ENCODE measurements at regions not wholly inside any gene's neighbourhood (a gene's known extent, or its start where the extent isn't known, plus 50 kb on each side); places are given as distances from the start of the nearest gene placed in this dataset.

- no peaks in the 10 kb centered on the region for H3K9me1 ChIP-seq (ENCODE audit: control insufficient read depth, insufficient read depth, low read length)
- H3K9me3 ChIP-seq (replicated peaks; ENCODE audit: control insufficient read depth, insufficient read depth, low read depth, low read length) = no peaks in the 10 kb centered on the region
- H3K4me1 ChIP-seq (replicated peaks in 1 of 2; ENCODE audit: control insufficient read depth in 2 of 2, insufficient read depth in 2 of 2, low read length in 2 of 2) = no peaks in the 10 kb centered on the region
- H3K27ac ChIP-seq (ENCODE audit: extremely low read depth, low read depth, low read length) = no peak overlapping the region
- H3K27me3 ChIP-seq (ENCODE audit: control insufficient read depth in 2 of 2, insufficient read depth in 2 of 2, low read length in 2 of 2) = no peaks in the 10 kb centered on the region
- DNase-seq (ENCODE audit: extremely low read depth in 1 of 4, low spot score in 3 of 4) (no peak), FAIRE-seq (no peak), ATAC-seq (no peak)
- no peak overlapping the region for H3K9ac ChIP-seq (ENCODE audit: insufficient read depth in 1 of 2, low read depth in 2 of 2, low read length in 2 of 2)
- H3K36me3 ChIP-seq (ENCODE audit: control insufficient read depth, insufficient read depth, low read length) = no peaks in the 10 kb centered on the region
- no peak overlapping the region for H3K4me2 ChIP-seq (ENCODE audit: insufficient read depth, low read length)
- no peak overlapping the region for H2AFZ ChIP-seq (ENCODE audit: low read depth, low read length)
- POLR2A ChIA-PET = no interaction called here
- no peaks in the 10 kb centered on the region for H3K79me2 ChIP-seq (ENCODE audit: control insufficient read depth, insufficient read depth, low read length)
- H4K20me1 ChIP-seq (replicated peaks; ENCODE audit: control insufficient read depth, insufficient read depth, low read length) = no peaks in the 10 kb centered on the region
- no peak for TF ChIP-seq STAT5A (IDR thresholded peaks at IDR 0.05; ENCODE audit: borderline replicate concordance, low read length)
- no peak for TF ChIP-seq HDAC1 (IDR thresholded peaks at IDR 0.05)
- TF ChIP-seq PREB (CRISPR knock-in tag; IDR thresholded peaks at IDR 0.05) = no peak
- TF ChIP-seq RFX7 (CRISPR knock-in tag; IDR thresholded peaks at IDR 0.05) = no peak
- no peak for TF ChIP-seq ZNF592 (IDR thresholded peaks at IDR 0.05)
- TF ChIP-seq ZNF140 (CRISPR knock-in tag; IDR thresholded peaks at IDR 0.05) = no peak
- no peak for TF ChIP-seq GTF2F1 (IDR thresholded peaks at IDR 0.05; ENCODE audit: low read depth, low read length)
- intact Hi-C loops (cut with micrococcal nuclease) = no loop called here
- in situ Hi-C loops (cut with MboI) = no loop called here
- CTCF ChIA-PET (ENCODE audit: low intra/inter-chr PET ratio) = no interaction called here
- no peak overlapping the region for H3K4me3 ChIP-seq
- 0% methylated on average over 5 of the region's 5 CpGs for WGBS (ENCODE audit: insufficient coverage, low coverage, missing lambda C conversion rate)
- BruUV-seq (replicated peaks) = no TSS peak
Measured at GRCh38 chr13:107299717-107300116, 731.8 kb upstream of the ARGLU1 start.

Data from K562 (cell line).